A673 (cell line): ENCODE measurements at regions not wholly inside any gene's neighbourhood (a gene's known extent, or its start where the extent isn't known, plus 50 kb on each side); places are given as distances from the start of the nearest gene placed in this dataset.

Experiments used
- BruUV-seq: library from RNA; stranded (reverse); fragments of 400-500 nt; replicated peaks from 2 replicates; lab custom pipeline; 2021; lab: Mats Ljungman, UMichigan
- CTCF ChIA-PET: fragments of 300-600 bp; sonication (Branson Sonifier 250); formaldehyde crosslinking; loops from one replicate; lab custom pipeline; 2022; ENCODE audit warnings: antibody characterized with exemption; lab: Charles Lee
- POLR2A ChIA-PET: fragments of 300-600 bp; sonication (Branson Sonifier 250); formaldehyde crosslinking; loops from one replicate; lab custom pipeline; 2022; ENCODE audit warnings: antibody characterized with exemption; ENCODE audit not compliant: low non-redundant PET; lab: Charles Lee
- DNase-seq: peaks from one replicate; pipeline ENCODE4 v3.0.0-alpha.2; 2015; ENCODE audit warnings: low spot score
- H3K27ac ChIP-seq: fragments of 200-600 bp; sonication (generic); 2 replicates; pipeline ENCODE4 v1.5.1; 2016; ENCODE audit warnings: mixed run types, low read depth, mild to moderate bottlenecking, mixed read lengths, antibody characterized with exemption, low read length; ENCODE audit not compliant: poor library complexity, severe bottlenecking
- H3K27me3 ChIP-seq: fragments of 200-600 bp; sonication (generic); replicated peaks from 2 replicates; pipeline ENCODE4 v1.6.1; 2017; ENCODE audit warnings: mixed run types, low read depth, mild to moderate bottlenecking, mixed read lengths, antibody characterized with exemption, low read length; ENCODE audit not compliant: insufficient read depth, poor library complexity
- H3K36me3 ChIP-seq: fragments of 200-600 bp; sonication (generic); 2 replicates; pipeline ENCODE4 v1.6.1; 2016; ENCODE audit warnings: mixed run types, mild to moderate bottlenecking, mixed read lengths, antibody characterized with exemption, low read length; ENCODE audit not compliant: insufficient read depth, poor library complexity, severe bottlenecking
- H3K4me1 ChIP-seq: fragments of 200-600 bp; sonication (generic); 2 replicates; pipeline ENCODE4 v1.6.1; 2017; ENCODE audit warnings: mixed run types, mild to moderate bottlenecking, mixed read lengths, antibody characterized with exemption, low read length; ENCODE audit not compliant: insufficient read depth, poor library complexity, severe bottlenecking
- H3K4me3 ChIP-seq: fragments of 200-600 bp; sonication (generic); 2 replicates; pipeline ENCODE4 v1.5.1; 2016; ENCODE audit warnings: low read depth, mixed run types, mild to moderate bottlenecking, mixed read lengths, low read length; ENCODE audit not compliant: poor library complexity, severe bottlenecking
- H3K9me3 ChIP-seq: fragments of 200-600 bp; sonication (generic); 2 replicates; pipeline ENCODE4 v1.6.1; 2016; ENCODE audit warnings: mixed run types, low read depth, mild to moderate bottlenecking, mixed read lengths, antibody characterized with exemption, low read length; ENCODE audit not compliant: poor library complexity, severe bottlenecking
- CTCF ChIP-seq: fragments of 300-800, 200-600 bp; sonication (generic); conservative IDR thresholded peaks from 2 replicates; pipeline ENCODE4 v1.5.1; 2017; ENCODE audit warnings: low read depth, mild to moderate bottlenecking, antibody characterized with exemption, low read length, moderate library complexity, mixed read lengths
- EZH2 ChIP-seq: fragments of 200-600 bp; sonication (generic); IDR thresholded peaks from 2 replicates; pipeline ENCODE4 v1.6.1; 2017; ENCODE audit warnings: borderline replicate concordance, low read depth, mild to moderate bottlenecking, mixed read lengths, antibody characterized with exemption, low read length; ENCODE audit not compliant: poor library complexity, severe bottlenecking
- intact Hi-C: fragments of 100-400 bp; cut with micrococcal nuclease; formaldehyde crosslinking; loops from one replicate; pipeline ENCODE4 v1.10.0; 2022; ENCODE audit not compliant: unreplicated experiment

DNA sequence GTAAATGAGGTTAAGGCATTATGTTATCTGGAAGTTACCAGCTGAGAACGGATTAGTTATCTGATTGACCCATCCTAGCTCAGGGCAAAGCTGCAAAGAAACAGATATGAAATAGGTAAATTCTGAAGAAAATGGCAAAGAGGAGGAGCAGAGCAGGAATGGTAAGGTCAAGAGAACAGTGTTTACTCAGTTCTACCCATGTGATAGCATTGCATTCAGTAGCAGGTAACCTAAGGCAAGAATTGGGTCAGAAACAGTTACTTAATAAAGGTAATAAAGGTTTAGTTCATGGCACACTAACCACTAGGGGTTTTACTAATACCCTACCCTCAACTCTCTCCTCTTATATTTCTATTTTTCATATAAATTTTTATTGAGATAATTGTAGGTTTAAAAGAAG is 224.8 kb downstream of the ASCL1 start:
- Histone ChIP-seq H3K9me3 (no peaks in the 10 kb centered on the region), H3K4me3 (no peak overlapping the region), H3K27ac (no peak overlapping the region), H3K36me3 (no peaks in the 10 kb centered on the region), H3K4me1 (no peaks in the 10 kb centered on the region), H3K27me3 (no peaks in the 10 kb centered on the region)
- no TSS peak for BruUV-seq
- intact Hi-C loops: no loop called here
- POLR2A ChIA-PET: no interaction called here
- CTCF ChIA-PET: no interaction called here
- DNase-seq: no peak
- TF ChIP-seq EZH2 (no peak), CTCF (no peak)

GRCh38 chr12:103196467-103196866 is 239.0 kb downstream of the ASCL1 start:
- TF ChIP-seq CTCF (no peak), EZH2 (no peak)
- Histone ChIP-seq H3K4me1 (no peaks in the 10 kb centered on the region), H3K27ac (no peak overlapping the region), H3K36me3 (no peaks in the 10 kb centered on the region), H3K27me3 (no peaks in the 10 kb centered on the region), H3K9me3 (no peaks in the 10 kb centered on the region), H3K4me3 (no peak overlapping the region)
- DNase-seq: no peak
- intact Hi-C loops: no loop called here
- CTCF ChIA-PET: no interaction called here
- POLR2A ChIA-PET: no interaction called here
- BruUV-seq: no TSS peak

- intact Hi-C loops: no loop called here
- CTCF ChIA-PET: no interaction called here
Measured at GRCh38 chr12:103197725-103198388, 240.4 kb downstream of the ASCL1 start.

More at GRCh38 chr12:103197725-103198388, 240.4 kb downstream of the ASCL1 start:
- POLR2A ChIA-PET: no interaction called here
- Histone ChIP-seq H3K4me1 (no peaks in the 10 kb centered on the region), H3K36me3 (no peaks in the 10 kb centered on the region), H3K9me3 (no peaks in the 10 kb centered on the region), H3K4me3 (no peak overlapping the region), H3K27ac (no peak overlapping the region), H3K27me3 (no peaks in the 10 kb centered on the region)
- TF ChIP-seq CTCF (no peak), EZH2 (no peak)
- DNase-seq: no peak
- BruUV-seq: no TSS peak
